ENCODE measurements at regions not wholly inside any gene's neighbourhood (a gene's known extent, or its start where the extent isn't known, plus 50 kb on each side); places are given as distances from the start of the nearest gene placed in this dataset.

GRCh38 chr21:35585878-35586277, 474.4 kb downstream of the SETD4 start:
- Histone ChIP-seq H3K4me1 (peaks cover 4% of the 10 kb centered on the region), H3K27ac (no peak overlapping the region), H3K36me3 (no peaks in the 10 kb centered on the region), H3K27me3 (no peaks in the 10 kb centered on the region), H3K9me3 (no peaks in the 10 kb centered on the region), H3K4me3 (no peak overlapping the region)
- DNase-seq (ENCODE audit: low spot score in 2 of 2), result no peak
- no peak for TF ChIP-seq EP300 (IDR thresholded peaks at IDR 0.05)
- no peak for TF ChIP-seq POLR2A (IDR thresholded peaks at IDR 0.05)
- TF ChIP-seq, protein P1, sequence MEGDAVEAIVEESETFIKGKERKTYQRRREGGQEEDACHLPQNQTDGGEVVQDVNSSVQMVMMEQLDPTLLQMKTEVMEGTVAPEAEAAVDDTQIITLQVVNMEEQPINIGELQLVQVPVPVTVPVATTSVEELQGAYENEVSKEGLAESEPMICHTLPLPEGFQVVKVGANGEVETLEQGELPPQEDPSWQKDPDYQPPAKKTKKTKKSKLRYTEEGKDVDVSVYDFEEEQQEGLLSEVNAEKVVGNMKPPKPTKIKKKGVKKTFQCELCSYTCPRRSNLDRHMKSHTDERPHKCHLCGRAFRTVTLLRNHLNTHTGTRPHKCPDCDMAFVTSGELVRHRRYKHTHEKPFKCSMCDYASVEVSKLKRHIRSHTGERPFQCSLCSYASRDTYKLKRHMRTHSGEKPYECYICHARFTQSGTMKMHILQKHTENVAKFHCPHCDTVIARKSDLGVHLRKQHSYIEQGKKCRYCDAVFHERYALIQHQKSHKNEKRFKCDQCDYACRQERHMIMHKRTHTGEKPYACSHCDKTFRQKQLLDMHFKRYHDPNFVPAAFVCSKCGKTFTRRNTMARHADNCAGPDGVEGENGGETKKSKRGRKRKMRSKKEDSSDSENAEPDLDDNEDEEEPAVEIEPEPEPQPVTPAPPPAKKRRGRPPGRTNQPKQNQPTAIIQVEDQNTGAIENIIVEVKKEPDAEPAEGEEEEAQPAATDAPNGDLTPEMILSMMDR (IDR thresholded peaks at IDR 0.05), result no peak
- no peak for TF ChIP-seq POLR2AphosphoS5 (IDR thresholded peaks at IDR 0.05)
- WGBS, result 64% methylated on average over 5 of the region's 5 CpGs

DNA sequence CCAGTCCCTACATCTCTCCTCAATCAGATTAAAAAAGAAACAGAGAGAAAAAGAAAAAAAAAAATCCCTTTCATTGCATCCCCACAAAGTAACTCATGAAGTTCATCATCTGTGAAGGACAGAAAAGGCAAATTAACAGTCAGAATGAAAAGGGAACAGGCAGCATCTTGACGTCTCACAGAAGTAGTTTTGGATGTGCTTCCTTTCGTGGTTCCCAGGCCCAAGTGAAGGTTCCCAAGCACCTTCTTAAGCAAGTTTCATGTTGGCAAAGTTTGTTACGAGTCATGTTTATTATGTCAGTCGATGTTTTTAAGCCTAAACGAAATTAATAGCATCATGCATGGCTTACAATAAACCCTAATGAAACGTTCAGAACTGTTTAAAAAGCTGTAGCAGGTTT, 475.2 kb downstream of the SETD4 start:
- WGBS, result 69% methylated on average over 6 of the region's 6 CpGs
- peaks cover 3% of the 10 kb centered on the region for H3K27me3 ChIP-seq
- peaks cover 4% of the 10 kb centered on the region for H3K4me1 ChIP-seq
- DNase-seq (ENCODE audit: low spot score in 2 of 2), result no peak
- TF ChIP-seq EP300 (IDR thresholded peaks at IDR 0.05) (no peak), POLR2A (IDR thresholded peaks at IDR 0.05) (no peak), POLR2AphosphoS5 (IDR thresholded peaks at IDR 0.05) (no peak)
- TF ChIP-seq, protein P1 (IDR thresholded peaks at IDR 0.05), result no peak
- no peaks in the 10 kb centered on the region for H3K9me3 ChIP-seq
- no peaks in the 10 kb centered on the region for H3K36me3 ChIP-seq
- H3K27ac ChIP-seq, result no peak overlapping the region
- no peak overlapping the region for H3K4me3 ChIP-seq

GRCh38 chr21:35583566-35584216, 476.6 kb downstream of the SETD4 start:
- H3K4me3 ChIP-seq, result no peak overlapping the region
- no peak for DNase-seq (ENCODE audit: low spot score in 2 of 2)
- TF ChIP-seq POLR2A (IDR thresholded peaks at IDR 0.05) (no peak), POLR2AphosphoS5 (IDR thresholded peaks at IDR 0.05) (no peak)
- TF ChIP-seq, protein P1 (IDR thresholded peaks at IDR 0.05), result no peak
- H3K27me3 ChIP-seq, result peaks cover 4% of the 10 kb centered on the region
- H3K27ac ChIP-seq, result no peak overlapping the region
- H3K9me3 ChIP-seq, result no peaks in the 10 kb centered on the region
- no peaks in the 10 kb centered on the region for H3K36me3 ChIP-seq
- WGBS, result 73% methylated on average over 8 of the region's 8 CpGs
- H3K4me1 ChIP-seq, result peaks cover 4% of the 10 kb centered on the region

DNA sequence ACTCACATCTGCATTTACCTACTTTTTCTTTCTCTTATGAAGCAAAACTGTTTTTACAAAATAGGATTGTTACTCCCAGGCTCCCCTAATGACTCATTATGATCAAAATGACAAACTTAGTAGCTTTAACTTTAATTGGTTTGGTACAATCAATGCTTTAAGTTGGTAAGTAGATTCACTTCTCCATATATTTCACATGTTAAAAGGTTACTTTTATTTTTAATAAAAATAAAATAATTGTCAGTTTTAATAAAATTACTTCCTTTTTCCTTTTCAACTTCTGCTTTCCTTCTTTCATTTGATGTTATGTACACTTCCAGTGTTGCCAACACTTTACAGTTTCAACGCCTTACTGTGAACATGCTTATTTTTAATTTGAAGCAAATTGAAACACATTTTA, 477.6 kb downstream of the SETD4 start:
- Histone ChIP-seq H3K36me3 (no peaks in the 10 kb centered on the region), H3K27me3 (peaks cover 4% of the 10 kb centered on the region), H3K9me3 (no peaks in the 10 kb centered on the region), H3K4me3 (no peak overlapping the region), H3K27ac (no peak overlapping the region), H3K4me1 (peaks cover 4% of the 10 kb centered on the region)
- TF ChIP-seq, protein P1 (IDR thresholded peaks at IDR 0.05), result no peak
- TF ChIP-seq EP300 (IDR thresholded peaks at IDR 0.05) (no peak), POLR2A (IDR thresholded peaks at IDR 0.05) (no peak), POLR2AphosphoS5 (IDR thresholded peaks at IDR 0.05) (no peak)
- no peak for DNase-seq (ENCODE audit: low spot score in 2 of 2)
- WGBS, result 84% methylated on average over 1 of the region's 1 CpG

- Histone ChIP-seq H3K27ac (no peak overlapping the region), H3K36me3 (no peaks in the 10 kb centered on the region), H3K4me1 (peaks cover 4% of the 10 kb centered on the region), H3K9me3 (no peaks in the 10 kb centered on the region), H3K4me3 (no peak overlapping the region), H3K27me3 (peaks cover 4% of the 10 kb centered on the region)
- no peak for DNase-seq (ENCODE audit: low spot score in 2 of 2)
- 70% methylated on average over 1 of the region's 1 CpG for WGBS
- TF ChIP-seq, protein P1 (IDR thresholded peaks at IDR 0.05), result no peak
- TF ChIP-seq POLR2A (IDR thresholded peaks at IDR 0.05) (no peak), EP300 (IDR thresholded peaks at IDR 0.05) (no peak), POLR2AphosphoS5 (IDR thresholded peaks at IDR 0.05) (no peak)
These were observed 478.7 kb downstream of the SETD4 start for GRCh38 chr21:35581640-35582039.

Data from suprapubic skin (tissue), 4 donors.